H1 (cell line): ENCODE measurements at regions not wholly inside any gene's neighbourhood (a gene's known extent, or its start where the extent isn't known, plus 50 kb on each side); places are given as distances from the start of the nearest gene placed in this dataset.

Source experiments
- CHD1 ChIP-seq: IDR thresholded peaks from 2 replicates; pipeline ENCODE4 v1.6.1; 2012; ENCODE audit warnings: low read depth, low read length, improper control_type of control experiment
- CREB1 ChIP-seq: IDR thresholded peaks from 2 replicates; pipeline ENCODE4 v1.6.1; 2012; ENCODE audit warnings: inconsistent platforms
- JUN ChIP-seq: IDR thresholded peaks from 2 replicates; pipeline ENCODE4 v1.6.1; 2011; ENCODE audit warnings: low read depth, mild to moderate bottlenecking, improper control_type of control experiment, low read length
- NANOG ChIP-seq: IDR thresholded peaks from 2 replicates; pipeline ENCODE4 v1.6.1; 2011; ENCODE audit warnings: low read length, low read depth, mild to moderate bottlenecking, inconsistent platforms; ENCODE audit not compliant: insufficient read depth, poor library complexity, severe bottlenecking
- RFX5 ChIP-seq: IDR thresholded peaks from 2 replicates; pipeline ENCODE4 v1.6.1; 2011; ENCODE audit warnings: low read depth, low read length, improper control_type of control experiment, borderline replicate concordance
- TBP ChIP-seq: IDR thresholded peaks from 2 replicates; pipeline ENCODE4 v1.6.1; 2011; ENCODE audit warnings: low read depth, low read length, improper control_type of control experiment
- TF ChIP-seq, protein P1 (sequence below): fragments of 300-600 bp; sonication (generic); IDR thresholded peaks from 2 replicates; pipeline ENCODE4 v1.7.1; 2012; ENCODE audit warnings: low read length, moderate library complexity, mild to moderate bottlenecking, inconsistent platforms; ENCODE audit not compliant: insufficient replicate concordance

DNA sequence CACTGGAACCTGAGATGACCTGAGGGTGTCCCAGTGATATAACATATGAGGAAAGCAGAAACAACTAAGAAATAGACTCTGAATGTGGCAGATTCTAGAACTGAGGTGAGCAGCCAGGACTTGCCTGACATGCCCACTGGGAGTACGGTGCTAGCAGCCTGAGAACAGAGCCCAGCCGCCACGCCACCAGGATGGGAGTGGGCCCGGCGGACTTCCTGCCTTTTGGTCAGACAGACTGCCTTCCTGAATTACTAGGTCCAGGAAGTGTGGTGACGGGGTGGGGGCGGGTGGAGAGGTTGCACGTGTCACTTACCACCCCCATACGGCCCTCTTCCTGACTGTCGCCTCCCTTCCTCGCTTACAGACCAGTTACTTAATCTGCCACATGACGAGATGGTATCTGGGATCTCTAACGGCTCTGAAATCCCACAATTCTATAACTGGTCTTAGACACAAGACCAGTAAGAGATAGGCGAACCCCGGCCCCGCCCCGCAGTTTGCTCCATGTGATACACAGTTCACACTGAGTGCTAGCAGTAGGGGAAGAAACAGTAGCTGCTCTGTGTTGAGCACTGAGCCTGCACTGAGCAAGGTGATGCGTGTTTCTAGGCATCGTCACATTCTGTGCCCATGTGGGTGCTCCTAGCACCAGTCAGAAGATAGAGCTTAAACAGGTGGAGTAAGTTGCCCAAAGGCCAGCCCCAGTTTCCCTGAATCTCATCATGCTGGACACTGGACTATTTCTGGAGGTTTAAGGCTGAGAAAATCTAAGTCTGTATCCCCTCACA lies 95.7 kb downstream of the CPN2 start (continued):
- TF ChIP-seq CREB1: no peak
- TF ChIP-seq NANOG: no peak
- no peak for TF ChIP-seq CHD1
- TF ChIP-seq JUN: no peak
- TF ChIP-seq TBP: no peak
- TF ChIP-seq RFX5: no peak
- TF ChIP-seq, protein P1, sequence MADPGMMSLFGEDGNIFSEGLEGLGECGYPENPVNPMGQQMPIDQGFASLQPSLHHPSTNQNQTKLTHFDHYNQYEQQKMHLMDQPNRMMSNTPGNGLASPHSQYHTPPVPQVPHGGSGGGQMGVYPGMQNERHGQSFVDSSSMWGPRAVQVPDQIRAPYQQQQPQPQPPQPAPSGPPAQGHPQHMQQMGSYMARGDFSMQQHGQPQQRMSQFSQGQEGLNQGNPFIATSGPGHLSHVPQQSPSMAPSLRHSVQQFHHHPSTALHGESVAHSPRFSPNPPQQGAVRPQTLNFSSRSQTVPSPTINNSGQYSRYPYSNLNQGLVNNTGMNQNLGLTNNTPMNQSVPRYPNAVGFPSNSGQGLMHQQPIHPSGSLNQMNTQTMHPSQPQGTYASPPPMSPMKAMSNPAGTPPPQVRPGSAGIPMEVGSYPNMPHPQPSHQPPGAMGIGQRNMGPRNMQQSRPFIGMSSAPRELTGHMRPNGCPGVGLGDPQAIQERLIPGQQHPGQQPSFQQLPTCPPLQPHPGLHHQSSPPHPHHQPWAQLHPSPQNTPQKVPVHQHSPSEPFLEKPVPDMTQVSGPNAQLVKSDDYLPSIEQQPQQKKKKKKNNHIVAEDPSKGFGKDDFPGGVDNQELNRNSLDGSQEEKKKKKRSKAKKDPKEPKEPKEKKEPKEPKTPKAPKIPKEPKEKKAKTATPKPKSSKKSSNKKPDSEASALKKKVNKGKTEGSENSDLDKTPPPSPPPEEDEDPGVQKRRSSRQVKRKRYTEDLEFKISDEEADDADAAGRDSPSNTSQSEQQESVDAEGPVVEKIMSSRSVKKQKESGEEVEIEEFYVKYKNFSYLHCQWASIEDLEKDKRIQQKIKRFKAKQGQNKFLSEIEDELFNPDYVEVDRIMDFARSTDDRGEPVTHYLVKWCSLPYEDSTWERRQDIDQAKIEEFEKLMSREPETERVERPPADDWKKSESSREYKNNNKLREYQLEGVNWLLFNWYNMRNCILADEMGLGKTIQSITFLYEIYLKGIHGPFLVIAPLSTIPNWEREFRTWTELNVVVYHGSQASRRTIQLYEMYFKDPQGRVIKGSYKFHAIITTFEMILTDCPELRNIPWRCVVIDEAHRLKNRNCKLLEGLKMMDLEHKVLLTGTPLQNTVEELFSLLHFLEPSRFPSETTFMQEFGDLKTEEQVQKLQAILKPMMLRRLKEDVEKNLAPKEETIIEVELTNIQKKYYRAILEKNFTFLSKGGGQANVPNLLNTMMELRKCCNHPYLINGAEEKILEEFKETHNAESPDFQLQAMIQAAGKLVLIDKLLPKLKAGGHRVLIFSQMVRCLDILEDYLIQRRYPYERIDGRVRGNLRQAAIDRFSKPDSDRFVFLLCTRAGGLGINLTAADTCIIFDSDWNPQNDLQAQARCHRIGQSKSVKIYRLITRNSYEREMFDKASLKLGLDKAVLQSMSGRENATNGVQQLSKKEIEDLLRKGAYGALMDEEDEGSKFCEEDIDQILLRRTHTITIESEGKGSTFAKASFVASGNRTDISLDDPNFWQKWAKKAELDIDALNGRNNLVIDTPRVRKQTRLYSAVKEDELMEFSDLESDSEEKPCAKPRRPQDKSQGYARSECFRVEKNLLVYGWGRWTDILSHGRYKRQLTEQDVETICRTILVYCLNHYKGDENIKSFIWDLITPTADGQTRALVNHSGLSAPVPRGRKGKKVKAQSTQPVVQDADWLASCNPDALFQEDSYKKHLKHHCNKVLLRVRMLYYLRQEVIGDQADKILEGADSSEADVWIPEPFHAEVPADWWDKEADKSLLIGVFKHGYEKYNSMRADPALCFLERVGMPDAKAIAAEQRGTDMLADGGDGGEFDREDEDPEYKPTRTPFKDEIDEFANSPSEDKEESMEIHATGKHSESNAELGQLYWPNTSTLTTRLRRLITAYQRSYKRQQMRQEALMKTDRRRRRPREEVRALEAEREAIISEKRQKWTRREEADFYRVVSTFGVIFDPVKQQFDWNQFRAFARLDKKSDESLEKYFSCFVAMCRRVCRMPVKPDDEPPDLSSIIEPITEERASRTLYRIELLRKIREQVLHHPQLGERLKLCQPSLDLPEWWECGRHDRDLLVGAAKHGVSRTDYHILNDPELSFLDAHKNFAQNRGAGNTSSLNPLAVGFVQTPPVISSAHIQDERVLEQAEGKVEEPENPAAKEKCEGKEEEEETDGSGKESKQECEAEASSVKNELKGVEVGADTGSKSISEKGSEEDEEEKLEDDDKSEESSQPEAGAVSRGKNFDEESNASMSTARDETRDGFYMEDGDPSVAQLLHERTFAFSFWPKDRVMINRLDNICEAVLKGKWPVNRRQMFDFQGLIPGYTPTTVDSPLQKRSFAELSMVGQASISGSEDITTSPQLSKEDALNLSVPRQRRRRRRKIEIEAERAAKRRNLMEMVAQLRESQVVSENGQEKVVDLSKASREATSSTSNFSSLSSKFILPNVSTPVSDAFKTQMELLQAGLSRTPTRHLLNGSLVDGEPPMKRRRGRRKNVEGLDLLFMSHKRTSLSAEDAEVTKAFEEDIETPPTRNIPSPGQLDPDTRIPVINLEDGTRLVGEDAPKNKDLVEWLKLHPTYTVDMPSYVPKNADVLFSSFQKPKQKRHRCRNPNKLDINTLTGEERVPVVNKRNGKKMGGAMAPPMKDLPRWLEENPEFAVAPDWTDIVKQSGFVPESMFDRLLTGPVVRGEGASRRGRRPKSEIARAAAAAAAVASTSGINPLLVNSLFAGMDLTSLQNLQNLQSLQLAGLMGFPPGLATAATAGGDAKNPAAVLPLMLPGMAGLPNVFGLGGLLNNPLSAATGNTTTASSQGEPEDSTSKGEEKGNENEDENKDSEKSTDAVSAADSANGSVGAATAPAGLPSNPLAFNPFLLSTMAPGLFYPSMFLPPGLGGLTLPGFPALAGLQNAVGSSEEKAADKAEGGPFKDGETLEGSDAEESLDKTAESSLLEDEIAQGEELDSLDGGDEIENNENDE: no peak
- TF ChIP-seq, all 59 proteins: peak for 0
